ENCODE measurements at regions not wholly inside any gene's neighbourhood (a gene's known extent, or its start where the extent isn't known, plus 50 kb on each side); places are given as distances from the start of the nearest gene placed in this dataset.

GRCh38 chr1:57724535-57724934 lies 300.7 kb upstream of the DAB1 start:
- no peak for DNase-seq

GRCh38 chr1:57722285-57722978 lies 298.6 kb upstream of the DAB1 start:
- DNase-seq: no peak

GRCh38 chr1:57721001-57721400 lies 297.1 kb upstream of the DAB1 start:
- no peak for DNase-seq

GRCh38 chr1:57719274-57719673 lies 295.4 kb upstream of the DAB1 start:
- DNase-seq: no peak

GRCh38 chr1:57713501-57713900 lies 289.6 kb upstream of the DAB1 start:
- DNase-seq: no peak

- no peak for DNase-seq
Observed at GRCh38 chr1:57712846-57713245, 289.0 kb upstream of the DAB1 start.

GRCh38 chr1:57711326-57711725 lies 287.5 kb upstream of the DAB1 start:
- DNase-seq: no peak

GRCh38 chr1:57707631-57708030 lies 283.8 kb upstream of the DAB1 start:
- no peak for DNase-seq

GRCh38 chr1:57704811-57705210 lies 281.0 kb upstream of the DAB1 start:
- DNase-seq: no peak

GRCh38 chr1:57704231-57704630 lies 280.4 kb upstream of the DAB1 start:
- no peak for DNase-seq

GRCh38 chr1:57696904-57697303 lies 273.0 kb upstream of the DAB1 start:
- DNase-seq: no peak

- no peak for DNase-seq
Observed at GRCh38 chr1:57696043-57696442, 272.2 kb upstream of the DAB1 start.

GRCh38 chr1:57686306-57686705 lies 262.4 kb upstream of the DAB1 start:
- no peak for DNase-seq

GRCh38 chr1:57683037-57683942 lies 259.4 kb upstream of the DAB1 start:
- no peak for DNase-seq

GRCh38 chr1:57678138-57678537 lies 254.3 kb upstream of the DAB1 start:
- no peak for DNase-seq

- no peak for DNase-seq
Observed at GRCh38 chr1:57675776-57676175, 251.9 kb upstream of the DAB1 start.

- no peak for DNase-seq
Observed at GRCh38 chr1:57674801-57675200, 250.9 kb upstream of the DAB1 start.

GRCh38 chr1:57672346-57673140 lies 248.7 kb upstream of the DAB1 start:
- no peak for DNase-seq

GRCh38 chr1:57671750-57672149 lies 247.9 kb upstream of the DAB1 start:
- DNase-seq: no peak

GRCh38 chr1:57659804-57660203 lies 235.9 kb upstream of the DAB1 start:
- DNase-seq: no peak

- DNase-seq: no peak
Observed at GRCh38 chr1:57655161-57655560, 231.3 kb upstream of the DAB1 start.

GRCh38 chr1:57644667-57645066 lies 220.8 kb upstream of the DAB1 start:
- no peak for DNase-seq
